GM12873 (cell line): ENCODE measurements at regions not wholly inside any gene's neighbourhood (a gene's known extent, or its start where the extent isn't known, plus 50 kb on each side); places are given as distances from the start of the nearest gene placed in this dataset.

Source experiments
- CTCF ChIP-seq: IDR thresholded peaks from 2 replicates; pipeline ENCODE4 v1.5.1; 2012; ENCODE audit warnings: low read depth, mild to moderate bottlenecking, moderate library complexity, low read length, control low read depth; ENCODE audit not compliant: insufficient read depth; ENCODE audit errors: missing control alignments

GRCh38 chr19:31046024-31046423 is 303.2 kb downstream of the TSHZ3 start:
- no peak for TF ChIP-seq CTCF

GRCh38 chr19:31041461-31041860 is 307.8 kb downstream of the TSHZ3 start:
- TF ChIP-seq CTCF, result no peak

GRCh38 chr19:31039151-31039550 is 310.1 kb downstream of the TSHZ3 start:
- no peak for TF ChIP-seq CTCF

GRCh38 chr19:31037286-31037980 is 311.8 kb downstream of the TSHZ3 start:
- no peak for TF ChIP-seq CTCF

GRCh38 chr19:31023038-31023437 is 326.2 kb downstream of the TSHZ3 start:
- TF ChIP-seq CTCF, result no peak

GRCh38 chr19:31018936-31019335 is 330.3 kb downstream of the TSHZ3 start:
- TF ChIP-seq CTCF, result no peak

- no peak for TF ChIP-seq CTCF
These were observed 333.5 kb downstream of the TSHZ3 start for GRCh38 chr19:31015778-31016177.
